AG04449 (cell line): ENCODE measurements at regions not wholly inside any gene's neighbourhood (a gene's known extent, or its start where the extent isn't known, plus 50 kb on each side); places are given as distances from the start of the nearest gene placed in this dataset.
"Not testable (repeated sequence)": the region's sequence is repeated elsewhere in the genome, so short reads cannot be mapped to it uniquely, and the experiment has no call there.

Source experiments
- CTCF ChIA-PET: fragments of 350-600 bp; formaldehyde crosslinking; extraction: SDS; loops from one replicate; lab custom pipeline; 2021; ENCODE audit warnings: antibody characterized with exemption; lab: Yijun Ruan, JAX
- POLR2A ChIA-PET: fragments of 400-600, 350-600 bp; formaldehyde crosslinking; extraction: SDS; loops from one replicate; lab custom pipeline; 2020; ENCODE audit warnings: antibody characterized with exemption, inconsistent platforms; lab: Yijun Ruan, JAX
- DNase-seq: peaks from one replicate; pipeline ENCODE4 v3.0.0-alpha.2; 2010; ENCODE audit warnings: low read depth, low spot score
- H3K4me3 ChIP-seq: 2 replicates; pipeline ENCODE4 v1.5.1; 2011; ENCODE audit warnings: low read depth, mild to moderate bottlenecking, control low read depth, low read length
- CTCF ChIP-seq: IDR thresholded peaks from one replicate; pipeline ENCODE4 v1.5.1; 2011; ENCODE audit warnings: mild to moderate bottlenecking, moderate library complexity, low read length, control low read depth, inconsistent platforms; ENCODE audit not compliant: insufficient read depth; ENCODE audit errors: missing control alignments

GRCh38 chr5:166725593-166725992, 1565.9 kb upstream of the WWC1 start:
- DNase-seq: no peak
- TF ChIP-seq CTCF: no peak
- POLR2A ChIA-PET: no interaction called here
- H3K4me3 ChIP-seq: no peak overlapping the region
- CTCF ChIA-PET: no interaction called here

GRCh38 chr5:166726406-166726805, 1565.0 kb upstream of the WWC1 start:
- ChIA-PET POLR2A (no interaction called here), CTCF (no interaction called here)
- no peak overlapping the region for H3K4me3 ChIP-seq
- no peak for TF ChIP-seq CTCF
- DNase-seq: no peak

GRCh38 chr5:166742951-166743350, 1548.5 kb upstream of the WWC1 start:
- POLR2A ChIA-PET, H3K4me3 ChIP-seq, CTCF ChIA-PET, DNase-seq: not testable (repeated sequence)

DNA sequence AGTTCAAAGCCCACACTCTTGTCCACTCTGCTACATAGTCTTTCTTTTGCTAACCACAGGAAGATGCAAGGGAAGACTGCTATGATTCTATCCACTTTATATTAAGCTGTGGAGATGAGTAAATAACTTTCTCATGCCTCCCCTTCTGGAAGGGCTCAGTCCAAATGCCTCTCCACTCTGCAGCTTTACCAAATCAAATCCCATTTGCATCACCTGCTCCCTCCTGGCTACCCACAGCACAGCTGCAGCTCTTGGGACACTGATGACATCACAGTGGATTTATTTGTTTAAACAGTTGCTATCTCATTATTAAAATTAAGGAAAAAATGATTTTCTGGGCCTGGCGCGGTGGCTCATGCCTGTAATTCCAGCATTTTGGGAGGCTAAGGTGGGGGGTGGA, 1544.9 kb upstream of the WWC1 start:
- TF ChIP-seq CTCF: no peak
- H3K4me3 ChIP-seq: no peak overlapping the region
- DNase-seq: no peak
- ChIA-PET CTCF (no interaction called here), POLR2A (no interaction called here)

DNA sequence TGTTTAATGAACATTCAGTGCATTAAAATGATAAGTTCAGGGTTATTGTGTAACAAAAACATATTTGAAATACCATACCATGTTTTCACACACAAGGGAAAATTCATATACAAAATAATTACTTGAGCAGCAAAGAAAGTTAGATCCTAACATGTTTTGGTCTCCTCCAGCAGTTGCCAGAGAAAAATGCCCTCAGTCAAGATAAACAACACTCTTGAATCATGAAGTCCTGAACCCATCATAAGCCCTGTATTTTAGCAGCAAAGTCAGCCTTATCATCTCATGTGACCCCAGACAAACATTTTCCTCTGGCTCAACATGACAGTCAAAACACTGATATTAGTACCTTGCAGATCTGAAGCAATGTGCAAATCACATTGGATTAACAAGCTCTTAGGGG, 1541.1 kb upstream of the WWC1 start:
- DNase-seq: no peak
- CTCF ChIA-PET: no interaction called here
- H3K4me3 ChIP-seq: no peak overlapping the region
- TF ChIP-seq CTCF: no peak
- POLR2A ChIA-PET: no interaction called here

DNA sequence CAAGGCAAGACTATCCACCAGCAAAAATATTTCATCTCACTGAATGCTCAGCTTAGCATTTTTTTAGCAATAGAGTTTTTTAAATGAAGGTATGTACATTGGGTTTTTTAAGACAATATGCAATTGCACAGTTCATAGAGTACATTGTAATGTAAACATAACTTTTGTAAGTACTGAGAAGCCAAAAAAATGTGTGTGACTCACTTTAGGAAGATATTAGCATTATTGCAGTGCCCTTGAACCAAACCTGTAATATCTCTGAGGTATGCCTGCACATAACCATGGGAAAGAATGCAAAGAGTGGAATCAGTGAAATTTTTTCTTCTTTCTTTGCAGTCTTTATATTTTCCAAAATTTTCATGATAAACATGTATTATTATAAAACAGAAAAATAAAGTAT, 1533.3 kb upstream of the WWC1 start:
- CTCF ChIA-PET: no interaction called here
- TF ChIP-seq CTCF: no peak
- no peak overlapping the region for H3K4me3 ChIP-seq
- POLR2A ChIA-PET: no interaction called here
- DNase-seq: no peak

GRCh38 chr5:166767858-166768257, 1523.6 kb upstream of the WWC1 start:
- no peak overlapping the region for H3K4me3 ChIP-seq
- POLR2A ChIA-PET: no interaction called here
- DNase-seq: no peak
- CTCF ChIA-PET: no interaction called here
- TF ChIP-seq CTCF: no peak
